K562 (cell line): ENCODE measurements at regions not wholly inside any gene's neighbourhood (a gene's known extent, or its start where the extent isn't known, plus 50 kb on each side); places are given as distances from the start of the nearest gene placed in this dataset.

Experiments
- DNMT1 ChIP-seq: fragments of 450-650 bp; IDR thresholded peaks from 2 replicates; pipeline ENCODE4 v1.6.1; 2016; ENCODE audit warnings: antibody characterized with exemption, mild to moderate bottlenecking
- PCBP2 ChIP-seq: fragments of 200-400 bp; formaldehyde crosslinking; IDR thresholded peaks from 2 replicates; pipeline ENCODE4 v1.6.1; 2018; ENCODE audit warnings: low read length, low read depth, mild to moderate bottlenecking, moderate library complexity; ENCODE audit not compliant: poor library complexity, severe bottlenecking
- POU5F1 ChIP-seq: fragments of 150-350 bp; IDR thresholded peaks from 2 replicates; pipeline ENCODE4 v1.6.1; 2014; ENCODE audit warnings: borderline replicate concordance, low read length, low read depth, mild to moderate bottlenecking; ENCODE audit not compliant: partially characterized antibody
- TBP ChIP-seq: optimal IDR thresholded peaks from 2 replicates; pipeline ENCODE3; 2011; ENCODE audit warnings: low read depth, low read length, improper control_type of control experiment
- ZNF174 ChIP-seq: fragments of 250-450 bp; sonication (Bioruptor Pico); IDR thresholded peaks from 2 replicates; pipeline ENCODE4 v1.4.0; 2020; ENCODE audit warnings: mild to moderate bottlenecking
- TF ChIP-seq, protein P1 (sequence below), 2 experiments: fragments of 450-650 bp; IDR thresholded peaks; 2 replicates each; pipeline ENCODE4 v1.6.1; 2016; ENCODE audit warnings: mild to moderate bottlenecking in 2 of 2, borderline replicate concordance in 1 of 2, low read depth in 1 of 2, moderate library complexity in 1 of 2
- TF ChIP-seq, protein P2 (sequence below), 2 experiments: fragments of 450-650 bp; IDR thresholded peaks; 2 replicates each; pipeline ENCODE4 v1.6.1; 2018; ENCODE audit warnings: mild to moderate bottlenecking in 2 of 2, low read depth in 1 of 2; ENCODE audit not compliant: partially characterized antibody in 2 of 2
- TF ChIP-seq, protein P3 (sequence below): sonication (generic); formaldehyde crosslinking; IDR thresholded peaks from 2 replicates; pipeline ENCODE4 v1.8.1; 2023; ENCODE audit warnings: mild to moderate bottlenecking, missing genetic modification reagents

DNA sequence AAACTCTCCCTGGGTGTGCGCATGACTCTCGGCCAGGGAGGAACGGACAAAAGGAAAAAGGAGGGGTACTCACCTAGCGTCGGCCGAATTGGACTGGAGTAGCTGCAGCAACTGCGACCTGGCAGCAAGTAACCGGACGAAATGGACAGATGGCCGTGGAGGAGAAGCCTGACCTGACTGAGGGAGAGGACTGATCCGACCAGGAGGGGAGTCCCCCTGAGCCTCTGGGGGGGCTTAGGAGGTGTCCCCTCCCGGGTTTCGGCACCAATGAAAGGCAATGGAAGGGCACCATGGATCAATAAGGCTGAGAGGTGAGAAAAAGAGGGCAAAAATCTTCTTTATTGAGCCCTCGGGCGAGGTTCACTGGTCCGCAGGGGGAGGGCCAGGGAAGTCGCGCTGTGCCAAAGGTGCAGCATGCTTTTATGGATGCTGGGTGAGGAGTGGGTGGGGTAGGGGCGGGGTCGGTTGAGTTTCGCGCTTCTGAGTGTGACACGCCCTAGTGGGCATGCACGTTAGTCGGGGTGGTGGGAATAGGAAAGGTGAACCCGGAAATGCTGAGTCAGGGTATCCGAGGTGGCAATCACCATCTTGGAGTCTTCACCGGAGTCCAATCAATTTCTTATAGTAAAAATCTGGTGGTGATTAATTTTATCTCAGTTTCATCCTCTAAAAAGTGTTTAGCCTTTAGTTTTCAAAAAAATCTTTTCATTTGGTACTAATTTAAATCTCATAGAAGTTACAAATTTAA, 638.5 kb upstream of the DPP6 start (continued):
- TF ChIP-seq, protein P1, sequence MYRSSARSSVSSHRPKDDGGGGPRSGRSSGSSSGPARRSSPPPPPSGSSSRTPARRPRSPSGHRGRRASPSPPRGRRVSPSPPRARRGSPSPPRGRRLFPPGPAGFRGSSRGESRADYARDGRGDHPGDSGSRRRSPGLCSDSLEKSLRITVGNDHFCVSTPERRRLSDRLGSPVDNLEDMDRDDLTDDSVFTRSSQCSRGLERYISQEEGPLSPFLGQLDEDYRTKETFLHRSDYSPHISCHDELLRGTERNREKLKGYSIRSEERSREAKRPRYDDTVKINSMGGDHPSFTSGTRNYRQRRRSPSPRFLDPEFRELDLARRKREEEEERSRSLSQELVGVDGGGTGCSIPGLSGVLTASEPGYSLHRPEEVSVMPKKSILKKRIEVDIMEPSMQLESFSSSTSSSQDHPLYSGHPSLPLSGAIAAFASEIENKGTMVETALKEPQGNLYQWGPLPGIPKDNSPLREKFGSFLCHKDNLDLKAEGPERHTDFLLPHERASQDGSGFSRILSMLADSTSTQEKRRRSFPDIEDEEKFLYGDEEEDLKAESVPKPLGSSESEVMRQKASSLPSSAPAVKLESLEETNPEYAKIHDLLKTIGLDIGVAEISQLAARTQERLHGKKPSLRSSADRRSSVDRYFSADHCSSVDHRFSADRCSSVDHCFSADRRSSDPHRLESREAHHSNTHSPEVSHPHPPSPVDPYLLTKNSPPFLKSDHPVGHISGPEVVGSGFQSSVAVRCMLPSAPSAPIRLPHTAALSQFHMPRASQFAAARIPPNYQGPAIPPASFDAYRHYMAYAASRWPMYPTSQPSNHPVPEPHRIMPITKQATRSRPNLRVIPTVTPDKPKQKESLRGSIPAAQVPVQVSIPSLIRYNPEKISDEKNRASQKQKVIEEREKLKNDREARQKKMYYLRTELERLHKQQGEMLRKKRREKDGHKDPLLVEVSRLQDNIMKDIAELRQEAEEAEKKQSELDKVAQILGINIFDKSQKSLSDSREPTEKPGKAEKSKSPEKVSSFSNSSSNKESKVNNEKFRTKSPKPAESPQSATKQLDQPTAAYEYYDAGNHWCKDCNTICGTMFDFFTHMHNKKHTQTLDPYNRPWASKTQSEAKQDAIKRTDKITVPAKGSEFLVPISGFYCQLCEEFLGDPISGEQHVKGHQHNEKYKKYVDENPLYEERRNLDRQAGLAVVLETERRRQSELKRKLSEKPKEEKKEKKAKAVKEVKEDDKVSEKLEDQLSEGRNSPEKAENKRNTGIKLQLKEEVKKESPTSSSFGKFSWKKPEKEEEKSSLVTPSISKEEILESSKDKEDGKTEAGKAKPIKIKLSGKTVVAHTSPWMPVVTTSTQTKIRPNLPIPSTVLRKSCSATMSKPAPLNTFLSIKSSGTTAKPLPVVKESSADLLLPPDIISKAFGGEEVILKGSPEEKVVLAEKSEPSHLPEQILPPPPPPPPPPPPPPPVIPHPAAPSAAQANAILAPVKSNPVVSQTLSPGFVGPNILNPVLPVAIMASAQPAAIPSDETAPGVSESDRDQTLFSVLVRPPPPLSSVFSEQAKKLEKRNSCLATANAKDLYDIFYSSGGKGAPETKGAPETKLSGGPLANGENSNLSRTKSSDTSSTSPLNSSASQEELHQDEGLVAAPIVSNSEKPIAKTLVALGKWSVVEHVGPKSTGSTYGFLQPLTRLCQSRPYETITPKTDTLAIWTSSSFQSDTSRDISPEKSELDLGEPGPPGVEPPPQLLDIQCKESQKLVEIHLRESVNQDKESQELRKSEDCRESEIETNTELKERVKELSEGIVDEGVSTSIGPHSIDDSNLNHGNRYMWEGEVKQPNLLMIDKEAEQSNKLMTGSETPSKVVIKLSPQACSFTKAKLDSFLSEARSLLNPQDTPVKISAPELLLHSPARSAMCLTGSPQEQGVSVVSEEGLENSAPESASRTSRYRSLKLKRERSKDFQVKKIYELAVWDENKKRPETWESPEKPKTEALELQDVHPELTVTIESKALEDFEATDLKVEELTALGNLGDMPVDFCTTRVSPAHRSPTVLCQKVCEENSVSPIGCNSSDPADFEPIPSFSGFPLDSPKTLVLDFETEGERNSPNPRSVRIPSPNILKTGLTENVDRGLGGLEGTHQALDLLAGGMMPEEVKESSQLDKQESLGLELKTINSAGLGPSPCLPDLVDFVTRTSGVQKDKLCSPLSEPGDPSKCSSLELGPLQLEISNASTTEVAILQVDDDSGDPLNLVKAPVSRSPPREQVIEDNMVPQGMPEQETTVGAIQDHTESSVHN (IDR thresholded peaks at IDR 0.05; ENCODE audit: borderline replicate concordance in 1 of 2, low read depth in 1 of 2), result no peak
- TF ChIP-seq PCBP2, result no peak
- no peak for TF ChIP-seq ZNF174 (CRISPR knock-in tag)
- no peak for TF ChIP-seq DNMT1
- TF ChIP-seq, protein P2, sequence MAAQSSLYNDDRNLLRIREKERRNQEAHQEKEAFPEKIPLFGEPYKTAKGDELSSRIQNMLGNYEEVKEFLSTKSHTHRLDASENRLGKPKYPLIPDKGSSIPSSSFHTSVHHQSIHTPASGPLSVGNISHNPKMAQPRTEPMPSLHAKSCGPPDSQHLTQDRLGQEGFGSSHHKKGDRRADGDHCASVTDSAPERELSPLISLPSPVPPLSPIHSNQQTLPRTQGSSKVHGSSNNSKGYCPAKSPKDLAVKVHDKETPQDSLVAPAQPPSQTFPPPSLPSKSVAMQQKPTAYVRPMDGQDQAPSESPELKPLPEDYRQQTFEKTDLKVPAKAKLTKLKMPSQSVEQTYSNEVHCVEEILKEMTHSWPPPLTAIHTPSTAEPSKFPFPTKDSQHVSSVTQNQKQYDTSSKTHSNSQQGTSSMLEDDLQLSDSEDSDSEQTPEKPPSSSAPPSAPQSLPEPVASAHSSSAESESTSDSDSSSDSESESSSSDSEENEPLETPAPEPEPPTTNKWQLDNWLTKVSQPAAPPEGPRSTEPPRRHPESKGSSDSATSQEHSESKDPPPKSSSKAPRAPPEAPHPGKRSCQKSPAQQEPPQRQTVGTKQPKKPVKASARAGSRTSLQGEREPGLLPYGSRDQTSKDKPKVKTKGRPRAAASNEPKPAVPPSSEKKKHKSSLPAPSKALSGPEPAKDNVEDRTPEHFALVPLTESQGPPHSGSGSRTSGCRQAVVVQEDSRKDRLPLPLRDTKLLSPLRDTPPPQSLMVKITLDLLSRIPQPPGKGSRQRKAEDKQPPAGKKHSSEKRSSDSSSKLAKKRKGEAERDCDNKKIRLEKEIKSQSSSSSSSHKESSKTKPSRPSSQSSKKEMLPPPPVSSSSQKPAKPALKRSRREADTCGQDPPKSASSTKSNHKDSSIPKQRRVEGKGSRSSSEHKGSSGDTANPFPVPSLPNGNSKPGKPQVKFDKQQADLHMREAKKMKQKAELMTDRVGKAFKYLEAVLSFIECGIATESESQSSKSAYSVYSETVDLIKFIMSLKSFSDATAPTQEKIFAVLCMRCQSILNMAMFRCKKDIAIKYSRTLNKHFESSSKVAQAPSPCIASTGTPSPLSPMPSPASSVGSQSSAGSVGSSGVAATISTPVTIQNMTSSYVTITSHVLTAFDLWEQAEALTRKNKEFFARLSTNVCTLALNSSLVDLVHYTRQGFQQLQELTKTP (IDR thresholded peaks at IDR 0.05; ENCODE audit: low read depth in 1 of 2, partially characterized antibody in 2 of 2), result peak; percentile 81 to 84
- TF ChIP-seq POU5F1, result no peak
- TF ChIP-seq, protein P3, sequence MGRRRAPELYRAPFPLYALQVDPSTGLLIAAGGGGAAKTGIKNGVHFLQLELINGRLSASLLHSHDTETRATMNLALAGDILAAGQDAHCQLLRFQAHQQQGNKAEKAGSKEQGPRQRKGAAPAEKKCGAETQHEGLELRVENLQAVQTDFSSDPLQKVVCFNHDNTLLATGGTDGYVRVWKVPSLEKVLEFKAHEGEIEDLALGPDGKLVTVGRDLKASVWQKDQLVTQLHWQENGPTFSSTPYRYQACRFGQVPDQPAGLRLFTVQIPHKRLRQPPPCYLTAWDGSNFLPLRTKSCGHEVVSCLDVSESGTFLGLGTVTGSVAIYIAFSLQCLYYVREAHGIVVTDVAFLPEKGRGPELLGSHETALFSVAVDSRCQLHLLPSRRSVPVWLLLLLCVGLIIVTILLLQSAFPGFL (CRISPR knock-in tag), result peak; percentile 78; the same call in 1 of the 2 replicates
- peak; percentile 68 for TF ChIP-seq TBP
